Activated CD4-positive, alpha-beta memory T cell treated with anti-CD3 and anti-CD28 coated beads for 36 hours (primary cell): ENCODE measurements at regions not wholly inside any gene's neighbourhood (a gene's known extent, or its start where the extent isn't known, plus 50 kb on each side); places are given as distances from the start of the nearest gene placed in this dataset.

Experiments
- CTCF ChIA-PET: fragments of 350-600 bp; sonication (Branson Sonifier 250); formaldehyde crosslinking; loops from one replicate; lab custom pipeline; 2021; ENCODE audit warnings: antibody characterized with exemption, inconsistent platforms; lab: Charles Lee
- POLR2A ChIA-PET: fragments of 350-600 bp; sonication (Branson Sonifier 250); formaldehyde crosslinking; loops from one replicate; lab custom pipeline; 2021; ENCODE audit warnings: antibody characterized with exemption; lab: Charles Lee
- DNase-seq: peaks from one replicate; pipeline ENCODE4 v3.0.0-alpha.2; 2020
- H3K27ac Mint-ChIP-seq: one replicate; pipeline ENCODE4 v1.8.0; 2021; ENCODE audit warnings: mixed read lengths
- H3K27me3 Mint-ChIP-seq: one replicate; pipeline ENCODE4 v1.8.0; 2021; ENCODE audit warnings: mixed read lengths
- H3K36me3 Mint-ChIP-seq: one replicate; pipeline ENCODE4 v1.8.0; 2021; ENCODE audit warnings: mixed read lengths
- H3K4me1 Mint-ChIP-seq: one replicate; pipeline ENCODE4 v1.8.0; 2021; ENCODE audit warnings: low read depth, mixed read lengths
- H3K4me3 Mint-ChIP-seq: one replicate; pipeline ENCODE4 v1.8.0; 2021; ENCODE audit warnings: mild to moderate bottlenecking, mixed read lengths
- H3K9me3 Mint-ChIP-seq: one replicate; pipeline ENCODE4 v1.8.0; 2021; ENCODE audit warnings: mixed read lengths
- intact Hi-C: fragments of 100-400 bp; cut with micrococcal nuclease; formaldehyde crosslinking; loops from one replicate; pipeline ENCODE4 v1.15.1; 2023

- CTCF ChIA-PET, result no interaction called here
- Mint-ChIP-seq H3K27me3 (no peaks in the 10 kb centered on the region), H3K9me3 (peaks cover 3% of the 10 kb centered on the region), H3K4me3 (no peak overlapping the region), H3K27ac (no peak overlapping the region), H3K4me1 (no peaks in the 10 kb centered on the region), H3K36me3 (no peaks in the 10 kb centered on the region)
- POLR2A ChIA-PET, result no interaction called here
- intact Hi-C loops, result no loop called here
- no peak for DNase-seq
Measured at GRCh38 chrX:4805502-4805901, 1092.1 kb upstream of the PRKX start.

GRCh38 chrX:4800756-4801155, 1087.3 kb upstream of the PRKX start:
- CTCF ChIA-PET, result no interaction called here
- intact Hi-C loops, result no loop called here
- no peak overlapping the region for H3K4me3 Mint-ChIP-seq
- no peaks in the 10 kb centered on the region for H3K27me3 Mint-ChIP-seq
- no peaks in the 10 kb centered on the region for H3K36me3 Mint-ChIP-seq
- H3K4me1 Mint-ChIP-seq, result no peaks in the 10 kb centered on the region
- DNase-seq, result no peak
- no peak overlapping the region for H3K27ac Mint-ChIP-seq
- H3K9me3 Mint-ChIP-seq, result no peaks in the 10 kb centered on the region
- POLR2A ChIA-PET, result no interaction called here

GRCh38 chrX:4787971-4788370, 1074.5 kb upstream of the PRKX start:
- intact Hi-C loops, result no loop called here
- Mint-ChIP-seq H3K36me3 (no peaks in the 10 kb centered on the region), H3K27me3 (no peaks in the 10 kb centered on the region), H3K4me3 (no peak overlapping the region), H3K27ac (no peak overlapping the region), H3K4me1 (no peaks in the 10 kb centered on the region), H3K9me3 (no peaks in the 10 kb centered on the region)
- POLR2A ChIA-PET, result no interaction called here
- CTCF ChIA-PET, result no interaction called here
- DNase-seq, result no peak

- no peaks in the 10 kb centered on the region for H3K36me3 Mint-ChIP-seq
- ChIA-PET POLR2A (no interaction called here), CTCF (no interaction called here)
- no peak overlapping the region for H3K4me3 Mint-ChIP-seq
- DNase-seq, result no peak
- H3K9me3 Mint-ChIP-seq, result no peaks in the 10 kb centered on the region
- no peaks in the 10 kb centered on the region for H3K27me3 Mint-ChIP-seq
- H3K4me1 Mint-ChIP-seq, result no peaks in the 10 kb centered on the region
- H3K27ac Mint-ChIP-seq, result no peak overlapping the region
- intact Hi-C loops, result no loop called here
Measured at GRCh38 chrX:4764888-4765287, 1051.4 kb upstream of the PRKX start.

GRCh38 chrX:4762196-4762595, 1048.7 kb upstream of the PRKX start:
- Mint-ChIP-seq H3K27ac (no peak overlapping the region), H3K27me3 (no peaks in the 10 kb centered on the region), H3K4me1 (no peaks in the 10 kb centered on the region), H3K4me3 (no peak overlapping the region), H3K36me3 (no peaks in the 10 kb centered on the region), H3K9me3 (peaks cover 2% of the 10 kb centered on the region)
- intact Hi-C loops, result no loop called here
- CTCF ChIA-PET, result no interaction called here
- no peak for DNase-seq
- POLR2A ChIA-PET, result no interaction called here

- H3K4me3 Mint-ChIP-seq, result no peak overlapping the region
- ChIA-PET CTCF (no interaction called here), POLR2A (no interaction called here)
- no peak for DNase-seq
- no peaks in the 10 kb centered on the region for H3K36me3 Mint-ChIP-seq
- H3K9me3 Mint-ChIP-seq, result peaks cover 2% of the 10 kb centered on the region
- no peak overlapping the region for H3K27ac Mint-ChIP-seq
- no peaks in the 10 kb centered on the region for H3K4me1 Mint-ChIP-seq
- H3K27me3 Mint-ChIP-seq, result no peaks in the 10 kb centered on the region
- intact Hi-C loops, result no loop called here
Measured at GRCh38 chrX:4754878-4755604, 1041.6 kb upstream of the PRKX start.

- no peak overlapping the region for H3K4me3 Mint-ChIP-seq
- intact Hi-C loops, result no loop called here
- H3K27ac Mint-ChIP-seq, result no peak overlapping the region
- no peaks in the 10 kb centered on the region for H3K9me3 Mint-ChIP-seq
- no peak for DNase-seq
- H3K4me1 Mint-ChIP-seq, result no peaks in the 10 kb centered on the region
- no peaks in the 10 kb centered on the region for H3K36me3 Mint-ChIP-seq
- POLR2A ChIA-PET, result no interaction called here
- CTCF ChIA-PET, result no interaction called here
- no peaks in the 10 kb centered on the region for H3K27me3 Mint-ChIP-seq
Measured at GRCh38 chrX:4741024-4741423, 1027.6 kb upstream of the PRKX start.

- DNase-seq, result no peak
- ChIA-PET POLR2A (no interaction called here), CTCF (no interaction called here)
- Mint-ChIP-seq H3K27me3 (no peaks in the 10 kb centered on the region), H3K27ac (no peak overlapping the region), H3K36me3 (no peaks in the 10 kb centered on the region), H3K4me3 (no peak overlapping the region), H3K4me1 (no peaks in the 10 kb centered on the region), H3K9me3 (no peaks in the 10 kb centered on the region)
- intact Hi-C loops, result no loop called here
Measured at GRCh38 chrX:4735299-4735698, 1021.9 kb upstream of the PRKX start.

GRCh38 chrX:4710618-4711433, 997.4 kb upstream of the PRKX start:
- Mint-ChIP-seq H3K9me3 (no peaks in the 10 kb centered on the region), H3K4me1 (no peaks in the 10 kb centered on the region), H3K27ac (no peak overlapping the region), H3K27me3 (no peaks in the 10 kb centered on the region), H3K4me3 (no peak overlapping the region), H3K36me3 (no peaks in the 10 kb centered on the region)
- ChIA-PET CTCF (no interaction called here), POLR2A (no interaction called here)
- intact Hi-C loops, result no loop called here
- no peak for DNase-seq

GRCh38 chrX:4708970-4709760, 995.7 kb upstream of the PRKX start:
- ChIA-PET CTCF (no interaction called here), POLR2A (no interaction called here)
- Mint-ChIP-seq H3K27me3 (no peaks in the 10 kb centered on the region), H3K4me3 (no peak overlapping the region), H3K27ac (no peak overlapping the region), H3K4me1 (no peaks in the 10 kb centered on the region), H3K9me3 (no peaks in the 10 kb centered on the region), H3K36me3 (no peaks in the 10 kb centered on the region)
- intact Hi-C loops, result no loop called here
- no peak for DNase-seq

GRCh38 chrX:4706961-4707360, 993.5 kb upstream of the PRKX start:
- no peaks in the 10 kb centered on the region for H3K27me3 Mint-ChIP-seq
- no peaks in the 10 kb centered on the region for H3K4me1 Mint-ChIP-seq
- POLR2A ChIA-PET, result no interaction called here
- H3K9me3 Mint-ChIP-seq, result no peaks in the 10 kb centered on the region
- no peaks in the 10 kb centered on the region for H3K36me3 Mint-ChIP-seq
- CTCF ChIA-PET, result no interaction called here
- intact Hi-C loops, result no loop called here
- no peak overlapping the region for H3K4me3 Mint-ChIP-seq
- DNase-seq, result no peak
- no peak overlapping the region for H3K27ac Mint-ChIP-seq

GRCh38 chrX:4690521-4690920, 977.1 kb upstream of the PRKX start:
- ChIA-PET CTCF (no interaction called here), POLR2A (no interaction called here)
- H3K4me1 Mint-ChIP-seq, result no peaks in the 10 kb centered on the region
- peaks cover 8% of the 10 kb centered on the region for H3K9me3 Mint-ChIP-seq
- no peaks in the 10 kb centered on the region for H3K36me3 Mint-ChIP-seq
- H3K27me3 Mint-ChIP-seq, result no peaks in the 10 kb centered on the region
- no peak overlapping the region for H3K4me3 Mint-ChIP-seq
- H3K27ac Mint-ChIP-seq, result no peak overlapping the region
- DNase-seq, result no peak
- intact Hi-C loops, result no loop called here
